Mesodermal cell (in vitro differentiated cells): ENCODE measurements at regions not wholly inside any gene's neighbourhood (a gene's known extent, or its start where the extent isn't known, plus 50 kb on each side); places are given as distances from the start of the nearest gene placed in this dataset.

ENCODE experiments used
- H3K27ac ChIP-seq: 2 replicates; pipeline ENCODE4 v1.7.0; 2013; ENCODE audit warnings: mild to moderate bottlenecking, low read depth, low read length, moderate library complexity; ENCODE audit not compliant: severe bottlenecking
- H3K36me3 ChIP-seq: 2 replicates; pipeline ENCODE4 v1.7.1; 2013; ENCODE audit warnings: mild to moderate bottlenecking, low read length, moderate library complexity; ENCODE audit not compliant: control insufficient read depth, insufficient read depth
- H3K4me1 ChIP-seq: one replicate; pipeline ENCODE4 v1.7.1; 2013; ENCODE audit warnings: mild to moderate bottlenecking, low read length; ENCODE audit not compliant: insufficient read depth, control insufficient read depth, poor library complexity, severe bottlenecking
- H3K4me3 ChIP-seq: 2 replicates; pipeline ENCODE4 v1.7.0; 2013; ENCODE audit warnings: low read length, control low read depth, mild to moderate bottlenecking; ENCODE audit not compliant: insufficient read depth, poor library complexity, severe bottlenecking; ENCODE audit errors: extremely low read depth
- H3K9me3 ChIP-seq: 2 replicates; pipeline ENCODE4 v1.7.1; 2013; ENCODE audit warnings: mild to moderate bottlenecking, low read length, moderate library complexity; ENCODE audit not compliant: control insufficient read depth
- WGBS, 2 experiments: methylation state at CpG; one replicate each; pipeline ENCODE4 v1.1.5; 2013; ENCODE audit warnings: missing lambda C conversion rate in 2 of 2; ENCODE audit not compliant: insufficient coverage in 2 of 2; 5-methylcytosine and 5-hydroxymethylcytosine counted together

- H3K4me3 ChIP-seq = no peak overlapping the region
- H3K27ac ChIP-seq = no peak overlapping the region
- WGBS, 2 experiments = no CpG with 5 or more reads among the region's 1 CpG
- H3K9me3 ChIP-seq = no peaks in the 10 kb centered on the region
- no peaks in the 10 kb centered on the region for H3K36me3 ChIP-seq
- H3K4me1 ChIP-seq = no peaks in the 10 kb centered on the region
These were observed 527.3 kb downstream of the DACH1 start for GRCh38 chr13:71339736-71340135.

DNA sequence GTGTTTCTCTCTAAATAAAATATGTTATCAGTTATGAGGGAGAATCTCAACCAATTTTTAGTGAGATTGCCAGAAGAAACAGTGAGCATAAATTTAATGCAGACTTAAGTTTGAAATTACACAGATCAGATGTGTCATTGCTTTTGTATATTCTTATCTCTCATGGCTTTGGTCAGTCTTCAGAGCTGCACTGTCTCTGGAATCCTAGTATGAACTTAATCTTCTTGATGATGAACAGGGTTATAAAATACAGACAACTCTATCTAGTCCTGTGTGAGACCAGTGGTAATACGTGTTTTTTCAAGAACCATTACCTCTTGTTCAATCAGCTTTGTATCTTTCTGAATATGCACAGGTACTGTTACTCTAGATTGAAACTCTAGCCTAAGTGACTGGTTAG is 528.0 kb downstream of the DACH1 start:
- Histone ChIP-seq H3K9me3 (no peaks in the 10 kb centered on the region), H3K4me3 (no peak overlapping the region), H3K27ac (no peak overlapping the region), H3K4me1 (no peaks in the 10 kb centered on the region), H3K36me3 (no peaks in the 10 kb centered on the region)
- no CpG with 5 or more reads among the region's 1 CpG for WGBS, 2 experiments

DNA sequence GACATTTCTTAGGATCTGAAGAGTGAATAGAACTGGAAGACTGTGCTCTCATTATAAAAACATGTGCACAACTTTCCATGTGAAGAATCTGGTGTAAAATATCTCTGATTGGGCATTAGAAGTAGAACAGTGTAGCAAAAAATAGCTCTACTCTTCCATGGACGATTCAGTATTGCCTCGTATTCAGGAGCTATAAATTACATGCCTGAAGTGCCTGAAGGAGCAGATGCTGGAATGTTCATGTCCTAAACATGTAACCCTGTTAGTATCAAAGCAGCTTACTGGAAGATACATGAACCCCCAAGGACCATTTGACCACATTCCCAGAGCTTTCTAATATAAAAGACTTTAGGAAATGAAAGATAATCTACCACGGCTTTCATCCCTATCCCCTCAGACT is 528.9 kb downstream of the DACH1 start:
- no peak overlapping the region for H3K27ac ChIP-seq
- H3K36me3 ChIP-seq = no peaks in the 10 kb centered on the region
- 90 to 93% methylated on average over 2 of the region's 3 CpGs for WGBS, 2 experiments
- no peaks in the 10 kb centered on the region for H3K4me1 ChIP-seq
- H3K4me3 ChIP-seq = no peak overlapping the region
- no peaks in the 10 kb centered on the region for H3K9me3 ChIP-seq

DNA sequence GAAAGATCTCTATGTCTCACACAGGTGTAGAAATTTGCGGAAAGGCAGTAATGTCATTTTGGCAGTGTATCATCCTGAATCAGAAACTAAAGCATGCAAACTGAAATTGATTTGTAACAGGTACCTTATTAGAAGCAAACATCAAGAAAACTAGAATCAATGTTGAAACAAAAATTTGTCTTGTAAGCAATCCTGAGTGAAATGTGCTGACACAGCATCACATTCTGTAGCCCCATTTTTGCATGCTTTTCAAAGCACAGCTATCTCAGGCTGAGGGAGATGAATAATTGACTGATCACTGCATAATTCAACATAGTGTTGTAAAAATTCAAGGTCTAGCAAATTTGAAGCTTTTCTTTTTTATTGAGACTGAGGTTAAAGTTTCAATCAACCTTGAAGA is 539.7 kb downstream of the DACH1 start:
- WGBS, 2 experiments = no CpG with 5 or more reads among the region's 1 CpG
- no peaks in the 10 kb centered on the region for H3K36me3 ChIP-seq
- no peak overlapping the region for H3K27ac ChIP-seq
- H3K4me1 ChIP-seq = no peaks in the 10 kb centered on the region
- no peaks in the 10 kb centered on the region for H3K9me3 ChIP-seq
- H3K4me3 ChIP-seq = no peak overlapping the region

GRCh38 chr13:71325556-71325955 is 541.4 kb downstream of the DACH1 start:
- no peaks in the 10 kb centered on the region for H3K4me1 ChIP-seq
- H3K27ac ChIP-seq = no peak overlapping the region
- no peaks in the 10 kb centered on the region for H3K36me3 ChIP-seq
- 40% methylated on average over 1 of the region's 3 CpGs; no CpG with 5 or more reads in 1 of the 2 experiments for WGBS, 2 experiments
- no peak overlapping the region for H3K4me3 ChIP-seq
- H3K9me3 ChIP-seq = no peaks in the 10 kb centered on the region

DNA sequence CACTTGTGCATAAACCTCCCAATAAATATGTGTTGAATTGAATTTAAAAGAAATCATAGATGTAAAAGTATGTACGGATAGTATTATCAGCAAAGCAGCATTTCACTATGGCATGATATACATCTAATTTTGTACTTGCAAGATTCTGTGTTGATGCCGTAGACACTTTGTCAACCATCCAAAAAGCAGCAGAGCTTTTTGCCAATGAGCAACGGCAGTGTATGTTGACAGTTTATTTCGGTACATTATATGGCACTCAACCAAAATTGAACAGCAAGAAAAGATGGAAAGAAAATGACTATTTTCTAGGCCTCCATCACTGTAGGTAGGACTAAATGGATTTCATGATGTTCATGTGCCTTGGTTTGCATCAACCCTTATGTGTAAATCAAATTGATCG is 543.7 kb downstream of the DACH1 start:
- WGBS, 2 experiments = 95 to 97% methylated on average over 4 of the region's 5 CpGs

DNA sequence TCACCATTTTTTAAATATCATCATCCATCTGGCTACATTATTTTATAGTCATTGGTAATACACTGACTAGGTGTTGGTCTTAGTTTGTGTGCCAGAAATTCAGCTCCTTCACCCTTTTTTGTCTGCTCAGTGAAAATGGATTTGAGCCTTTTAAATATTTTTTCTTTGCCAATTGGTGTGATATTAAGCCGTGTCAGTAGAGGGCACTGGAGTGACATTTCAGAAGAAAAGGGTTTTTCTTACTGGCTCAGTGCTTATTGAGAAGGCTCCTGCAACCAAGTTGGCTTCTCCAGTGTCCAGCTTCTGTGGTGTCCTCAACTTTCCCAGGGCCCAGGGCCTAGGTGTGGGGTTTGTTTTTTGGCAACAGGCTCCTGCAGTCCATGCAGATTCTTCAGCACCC is 546.6 kb downstream of the DACH1 start:
- Histone ChIP-seq H3K9me3 (no peaks in the 10 kb centered on the region), H3K27ac (no peak overlapping the region), H3K36me3 (no peaks in the 10 kb centered on the region), H3K4me3 (no peak overlapping the region), H3K4me1 (no peaks in the 10 kb centered on the region)
- WGBS, 2 experiments = 71% methylated on average over 1 of the region's 1 CpG; no CpG with 5 or more reads in 1 of the 2 experiments

More for the DNA sequence above, 543.7 kb downstream of the DACH1 start:
- H3K36me3 ChIP-seq = no peaks in the 10 kb centered on the region
- no peak overlapping the region for H3K4me3 ChIP-seq
- no peaks in the 10 kb centered on the region for H3K9me3 ChIP-seq
- no peak overlapping the region for H3K27ac ChIP-seq
- no peaks in the 10 kb centered on the region for H3K4me1 ChIP-seq

DNA sequence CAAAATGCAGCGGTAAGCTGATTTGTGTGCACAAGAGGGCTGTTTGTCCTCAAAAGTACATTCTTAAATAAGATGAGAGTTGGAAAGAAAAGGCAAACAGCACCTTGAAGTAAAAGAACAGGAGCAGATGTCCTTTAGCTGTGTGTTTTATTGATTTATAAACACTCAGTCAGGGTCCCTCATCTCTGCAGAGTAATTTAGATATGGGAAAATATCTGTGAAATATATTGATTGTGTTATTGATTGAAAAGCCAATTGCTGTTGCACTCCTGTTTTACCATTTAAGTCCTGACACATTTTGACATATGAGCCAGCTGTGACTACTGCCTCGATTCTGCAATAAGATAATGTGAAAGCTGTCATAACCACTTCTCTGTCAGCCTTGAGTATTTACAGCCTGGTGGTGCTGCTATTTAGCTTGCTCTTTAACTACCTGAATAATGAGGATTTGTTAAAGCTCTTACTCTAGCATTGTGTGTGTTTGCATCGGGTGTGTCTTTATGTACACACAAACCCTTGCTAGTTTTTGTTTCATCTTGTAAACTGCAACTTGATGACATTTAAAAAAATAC is 550.1 kb downstream of the DACH1 start:
- Histone ChIP-seq H3K4me1 (no peaks in the 10 kb centered on the region), H3K27ac (no peak overlapping the region), H3K4me3 (no peak overlapping the region), H3K9me3 (no peaks in the 10 kb centered on the region), H3K36me3 (no peaks in the 10 kb centered on the region)
- WGBS, 2 experiments = 80 to 88% methylated on average over 1 of the region's 3 CpGs

- Histone ChIP-seq H3K36me3 (no peaks in the 10 kb centered on the region), H3K9me3 (no peaks in the 10 kb centered on the region), H3K27ac (no peak overlapping the region), H3K4me1 (no peaks in the 10 kb centered on the region), H3K4me3 (no peak overlapping the region)
These were observed 554.1 kb downstream of the DACH1 start for GRCh38 chr13:71312923-71313322.

DNA sequence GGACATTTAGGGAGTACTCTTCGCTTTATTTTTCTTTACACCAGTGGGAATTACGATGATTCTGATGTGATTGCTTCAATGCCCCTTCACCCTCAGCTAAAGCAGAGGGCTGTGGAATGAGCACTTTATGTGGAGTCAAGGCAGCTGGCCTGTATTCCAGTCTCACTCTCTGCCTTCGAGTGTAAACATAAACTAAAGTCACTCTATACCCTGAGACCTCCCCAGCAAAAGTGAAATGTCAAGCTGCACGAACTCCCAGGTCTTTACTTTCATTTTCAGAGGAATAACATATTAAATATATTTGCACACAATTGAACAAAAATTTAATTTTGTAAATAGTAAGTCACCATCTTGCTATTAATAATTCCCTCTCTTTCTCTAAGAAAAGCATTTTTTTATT is 557.1 kb downstream of the DACH1 start:
- no peaks in the 10 kb centered on the region for H3K9me3 ChIP-seq
- H3K4me3 ChIP-seq = no peak overlapping the region
- H3K4me1 ChIP-seq = no peaks in the 10 kb centered on the region
- H3K27ac ChIP-seq = no peak overlapping the region
- H3K36me3 ChIP-seq = no peaks in the 10 kb centered on the region
- WGBS, 2 experiments = 100% methylated on average over 1 of the region's 4 CpGs; no CpG with 5 or more reads in 1 of the 2 experiments

DNA sequence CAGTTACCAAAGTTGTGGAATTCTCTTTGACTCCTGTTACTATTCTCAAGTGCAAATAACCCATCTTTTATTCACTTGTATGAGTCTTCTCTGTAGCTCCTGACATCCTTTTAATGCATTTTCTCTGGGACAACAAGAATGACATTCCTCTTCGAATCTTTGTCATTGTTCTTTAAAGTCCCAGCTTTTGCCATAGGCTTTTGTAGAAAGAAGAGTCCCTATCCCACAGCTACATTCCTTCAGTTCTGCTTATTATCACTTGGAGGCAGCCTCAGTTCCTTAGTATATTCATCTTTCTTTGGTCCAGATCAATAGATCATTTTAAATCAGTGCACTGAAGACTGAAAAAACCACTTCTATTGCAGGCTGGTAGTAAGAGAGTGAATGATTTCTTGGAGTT is 560.2 kb downstream of the DACH1 start:
- 10 to 33% methylated on average over 1 of the region's 1 CpG for WGBS, 2 experiments
- H3K27ac ChIP-seq = no peak overlapping the region

More for the DNA sequence above, 560.2 kb downstream of the DACH1 start:
- H3K9me3 ChIP-seq = no peaks in the 10 kb centered on the region
- H3K4me3 ChIP-seq = no peak overlapping the region
- H3K36me3 ChIP-seq = no peaks in the 10 kb centered on the region
- no peaks in the 10 kb centered on the region for H3K4me1 ChIP-seq
